Caki2 (cell line): ENCODE measurements at regions not wholly inside any gene's neighbourhood (a gene's known extent, or its start where the extent isn't known, plus 50 kb on each side); places are given as distances from the start of the nearest gene placed in this dataset.
"Not testable (repeated sequence)": the region's sequence is repeated elsewhere in the genome, so short reads cannot be mapped to it uniquely, and the experiment has no call there.

ENCODE experiments used
- DNase-seq: peaks from one replicate; pipeline ENCODE4 v3.0.0-alpha.2; 2015; ENCODE audit warnings: low read depth
- in situ Hi-C: cut with HindIII; loops from 2 replicates; pipeline ENCODE4 v1.10.0; 2016; ENCODE audit warnings: low sequenced_read_pairs, low pct_unique_long_range_greater_than_20kb, mixed read lengths

DNA sequence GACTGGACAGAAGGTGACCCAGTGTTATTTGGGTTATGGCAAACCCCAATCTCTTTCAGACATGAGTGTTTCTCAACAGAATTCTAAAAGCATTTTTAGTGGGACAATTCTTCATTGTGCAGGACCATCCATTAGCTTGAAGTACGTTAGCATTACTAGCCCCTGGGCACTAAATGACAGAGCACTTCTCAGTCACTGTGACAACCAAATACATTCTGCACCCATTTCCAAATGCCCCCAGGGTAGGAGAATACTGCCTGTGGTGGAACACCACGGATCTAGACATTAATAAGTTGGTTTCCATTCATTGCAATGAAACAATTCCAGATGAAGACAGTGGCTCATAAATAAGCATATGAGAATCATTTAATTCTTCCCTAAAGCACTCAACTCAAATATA is 102.4 kb upstream of the FRMD4A start:
- no peak for DNase-seq

GRCh38 chr10:14431868-14432267 is 101.1 kb upstream of the FRMD4A start:
- no peak for DNase-seq
- in situ Hi-C loops: no loop called here

More for the DNA sequence above, 102.4 kb upstream of the FRMD4A start:
- in situ Hi-C loops: no loop called here

GRCh38 chr10:14429043-14429700 is 98.4 kb upstream of the FRMD4A start:
- no peak for DNase-seq
- in situ Hi-C loops: no loop called here

- in situ Hi-C loops: no loop called here
- no peak for DNase-seq
Observed at GRCh38 chr10:14425034-14425433, 94.3 kb upstream of the FRMD4A start.

- DNase-seq: no peak
- in situ Hi-C loops: no loop called here
Observed at GRCh38 chr10:14423111-14423744, 92.5 kb upstream of the FRMD4A start.

GRCh38 chr10:14422431-14422830 is 91.7 kb upstream of the FRMD4A start:
- in situ Hi-C loops: no loop called here
- no peak for DNase-seq

DNA sequence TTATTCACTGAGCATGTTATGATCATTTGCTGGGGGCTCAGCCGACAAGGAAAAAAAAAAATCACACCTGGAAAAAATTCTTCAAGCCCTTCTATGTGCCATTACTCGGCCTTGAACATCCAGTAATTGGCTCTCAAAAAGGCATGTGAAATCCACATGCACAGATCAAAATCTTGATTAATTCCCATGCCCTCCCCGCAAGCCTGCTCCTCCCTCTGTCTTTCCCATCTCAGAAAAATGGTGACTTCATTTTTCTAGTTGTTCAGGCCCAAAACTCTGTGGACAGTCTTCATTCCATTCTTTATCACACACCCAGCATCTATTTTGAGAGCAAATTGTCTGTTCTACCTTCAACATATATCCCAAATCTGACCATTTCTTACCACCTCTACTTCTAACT is 91.2 kb upstream of the FRMD4A start:
- DNase-seq: no peak
- in situ Hi-C loops: no loop called here

- DNase-seq, in situ Hi-C loops: not testable (repeated sequence)
Observed at GRCh38 chr10:14417336-14417735, 86.6 kb upstream of the FRMD4A start.

DNA sequence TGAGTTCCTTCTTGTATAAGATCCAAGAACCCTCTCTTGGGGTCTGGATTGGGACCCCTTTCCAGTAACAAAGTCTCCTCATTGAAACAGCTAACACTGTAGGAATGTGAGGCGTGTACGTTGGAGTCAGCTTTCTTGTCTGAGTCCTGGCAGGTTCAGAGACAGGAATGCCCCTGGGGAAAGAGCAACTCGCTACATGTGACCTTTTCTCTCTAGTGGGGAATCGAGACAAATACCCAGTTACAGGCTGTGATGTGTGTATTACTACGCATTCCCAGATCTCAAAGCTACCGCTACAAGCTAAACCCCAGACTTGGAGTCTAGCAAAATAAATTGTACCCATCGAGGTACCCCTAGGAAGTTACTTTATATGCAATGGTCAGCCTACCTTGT is 85.6 kb upstream of the FRMD4A start:
- in situ Hi-C loops: no loop called here
- DNase-seq: no peak

GRCh38 chr10:14415676-14416307 is 85.1 kb upstream of the FRMD4A start:
- no peak for DNase-seq
- in situ Hi-C loops: no loop called here

DNA sequence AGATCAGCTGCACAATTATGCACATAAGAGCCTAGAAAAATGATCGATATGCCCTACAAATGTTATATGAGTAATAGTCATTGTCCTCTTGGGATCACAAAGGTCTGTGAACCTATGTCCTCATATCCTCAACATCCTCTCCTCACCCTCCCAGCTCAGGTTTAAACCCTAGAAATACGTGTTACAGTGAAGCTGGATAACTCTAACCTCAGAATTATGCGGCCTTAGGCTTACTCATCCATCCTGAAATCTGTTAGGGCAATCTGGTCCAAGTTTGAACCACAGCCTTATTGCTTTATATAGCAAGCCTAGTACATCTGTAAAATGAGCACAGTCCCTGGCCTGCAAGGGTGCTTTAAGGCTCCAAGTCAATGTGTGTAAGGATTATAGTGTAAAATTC is 84.2 kb upstream of the FRMD4A start:
- no peak for DNase-seq
- in situ Hi-C loops: no loop called here

GRCh38 chr10:14413523-14413922 is 82.8 kb upstream of the FRMD4A start:
- no peak for DNase-seq
- in situ Hi-C loops: no loop called here

DNA sequence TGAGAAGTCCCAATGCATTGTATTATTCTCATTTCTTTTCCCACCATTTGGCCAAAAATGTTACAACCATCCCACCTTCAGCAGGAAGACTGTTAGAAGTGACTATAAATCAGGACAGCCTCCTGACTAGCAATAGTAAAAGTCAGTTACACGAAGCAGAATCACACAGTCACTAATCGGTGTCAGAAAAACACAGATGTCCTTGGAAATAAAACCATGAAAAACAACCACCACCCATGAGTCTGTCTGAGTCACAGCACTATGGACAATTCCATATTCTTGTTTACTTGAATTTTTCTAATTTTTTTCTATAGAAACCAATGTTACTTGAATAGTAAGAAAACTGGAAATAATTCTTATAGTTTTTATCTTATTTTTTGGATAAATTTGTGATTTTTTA is 81.9 kb upstream of the FRMD4A start:
- in situ Hi-C loops: no loop called here
- DNase-seq: no peak

- in situ Hi-C loops: no loop called here
- DNase-seq: no peak
Observed at GRCh38 chr10:14409856-14410458, 79.2 kb upstream of the FRMD4A start.

GRCh38 chr10:14409247-14409646 is 78.5 kb upstream of the FRMD4A start:
- in situ Hi-C loops: no loop called here
- DNase-seq: no peak

DNA sequence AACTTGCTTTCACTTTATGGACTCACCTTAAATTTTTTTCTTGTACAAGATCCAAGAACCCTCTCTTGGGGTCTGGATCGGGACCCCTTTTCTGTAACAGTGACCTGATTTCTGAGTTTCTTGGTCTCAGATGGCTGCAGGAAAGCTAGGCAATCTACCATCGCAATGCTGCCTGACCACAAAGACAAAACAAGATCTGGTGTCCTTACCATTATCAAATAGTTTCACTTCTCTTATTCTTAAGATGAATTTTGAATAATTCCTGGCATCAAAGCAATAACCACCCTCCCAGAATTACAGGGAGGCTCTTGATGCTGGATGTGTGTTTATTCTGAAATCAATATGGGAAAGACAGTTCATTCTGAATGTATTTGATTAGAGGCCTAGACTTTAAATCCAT is 77.4 kb upstream of the FRMD4A start:
- in situ Hi-C loops: no loop called here
- no peak for DNase-seq

- in situ Hi-C loops: no loop called here
- DNase-seq: no peak
Observed at GRCh38 chr10:14407567-14407966, 76.8 kb upstream of the FRMD4A start.

DNA sequence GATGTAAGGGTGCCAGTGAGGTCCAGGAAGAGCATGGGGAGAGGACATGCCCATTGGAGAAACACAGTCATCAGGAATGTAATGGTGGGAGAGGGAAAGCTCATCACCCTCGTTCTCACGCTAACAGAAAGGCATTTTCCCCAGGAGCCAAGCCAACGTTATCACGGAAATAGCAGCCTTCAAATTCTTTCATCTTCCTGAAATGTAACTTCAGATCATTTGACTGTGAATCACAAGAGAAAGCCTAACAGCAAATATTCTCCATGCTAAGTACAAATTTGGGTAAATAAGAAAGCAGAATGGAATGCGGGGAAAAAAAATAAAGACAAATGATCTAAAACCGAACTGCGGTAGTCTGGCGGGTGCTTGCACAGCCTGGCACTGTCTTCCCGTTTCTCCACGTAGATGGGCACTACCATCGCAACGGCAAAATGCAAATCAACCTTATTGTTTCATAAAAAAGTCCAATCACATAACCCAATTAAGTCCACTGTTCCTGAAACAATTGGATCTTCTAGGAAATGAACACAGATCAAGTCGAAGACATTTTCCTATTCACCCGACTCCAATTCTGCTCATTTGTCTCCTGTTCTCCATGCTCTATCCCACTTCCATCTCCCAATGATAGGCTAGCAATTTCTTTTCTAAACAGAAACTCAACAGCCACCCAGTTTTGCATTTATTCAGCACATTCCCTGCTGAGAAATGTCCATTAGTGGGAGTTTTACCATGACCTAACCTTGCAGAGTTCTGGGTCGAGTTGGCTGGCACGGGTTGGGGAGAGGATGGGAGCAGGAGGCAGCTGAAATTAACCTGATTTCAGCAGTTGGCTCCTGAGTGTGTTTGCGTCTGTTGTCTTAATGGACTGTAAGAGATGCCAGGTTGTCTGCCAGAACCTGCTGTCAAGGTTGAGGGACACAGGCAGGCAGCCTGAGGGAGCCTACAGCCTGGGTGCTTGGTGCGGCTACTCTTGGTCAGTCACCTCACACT is 74.6 kb upstream of the FRMD4A start:
- peak; percentile 85 for DNase-seq
- in situ Hi-C loops: no loop called here
